Activated T-helper 9 cell treated with anti-CD3 and anti-CD28 coated beads, Interleukin-2, amount 50 U/mL, for 16 hours (primary cell): ENCODE measurements at regions not wholly inside any gene's neighbourhood (a gene's known extent, or its start where the extent isn't known, plus 50 kb on each side); places are given as distances from the start of the nearest gene placed in this dataset.
"Not testable (repeated sequence)": the region's sequence is repeated elsewhere in the genome, so short reads cannot be mapped to it uniquely, and the experiment has no call there.

Source experiments
- DNase-seq: peaks from one replicate; pipeline ENCODE4 v3.0.0-alpha.2; 2020; ENCODE audit warnings: low read depth

- DNase-seq: no peak
Observed at GRCh38 chr13:48808683-48809082, 155.0 kb downstream of the CYSLTR2 start.

- DNase-seq: no peak
Observed at GRCh38 chr13:48810013-48810412, 156.3 kb downstream of the CYSLTR2 start.

GRCh38 chr13:48813518-48813917 is 159.8 kb downstream of the CYSLTR2 start:
- no peak for DNase-seq

- no peak for DNase-seq
Observed at GRCh38 chr13:48816700-48817099, 159.0 kb upstream of the FNDC3A start.

GRCh38 chr13:48817166-48817802 is 158.4 kb upstream of the FNDC3A start:
- no peak for DNase-seq

- DNase-seq: no peak
Observed at GRCh38 chr13:48818495-48819356, 157.0 kb upstream of the FNDC3A start.

- no peak for DNase-seq
Observed at GRCh38 chr13:48819376-48819775, 156.3 kb upstream of the FNDC3A start.

- DNase-seq: no peak
Observed at GRCh38 chr13:48819899-48820298, 155.8 kb upstream of the FNDC3A start.

- not testable (repeated sequence) for DNase-seq
Observed at GRCh38 chr13:48823526-48823925, 152.2 kb upstream of the FNDC3A start.

- DNase-seq: no peak
Observed at GRCh38 chr13:48826039-48826438, 149.7 kb upstream of the FNDC3A start.

- DNase-seq: not testable (repeated sequence)
Observed at GRCh38 chr13:48826922-48827454, 148.7 kb upstream of the FNDC3A start.

- DNase-seq: no peak
Observed at GRCh38 chr13:48827709-48828108, 148.0 kb upstream of the FNDC3A start.

GRCh38 chr13:48828962-48829411 is 146.7 kb upstream of the FNDC3A start:
- DNase-seq: no peak

- DNase-seq: no peak
Observed at GRCh38 chr13:48829536-48829935, 146.2 kb upstream of the FNDC3A start.

GRCh38 chr13:48831248-48831647 is 144.5 kb upstream of the FNDC3A start:
- no peak for DNase-seq

- no peak for DNase-seq
Observed at GRCh38 chr13:48833412-48833811, 142.3 kb upstream of the FNDC3A start.

GRCh38 chr13:48835326-48835725 is 140.4 kb upstream of the FNDC3A start:
- DNase-seq: not testable (repeated sequence)

- no peak for DNase-seq
Observed at GRCh38 chr13:48838193-48838973, 137.3 kb upstream of the FNDC3A start.

- no peak for DNase-seq
Observed at GRCh38 chr13:48839171-48839570, 136.5 kb upstream of the FNDC3A start.

GRCh38 chr13:48840366-48840765 is 135.3 kb upstream of the FNDC3A start:
- no peak for DNase-seq

GRCh38 chr13:48842316-48842715 is 133.4 kb upstream of the FNDC3A start:
- DNase-seq: no peak

- no peak for DNase-seq
Observed at GRCh38 chr13:48843630-48844380, 131.9 kb upstream of the FNDC3A start.
